A673 (cell line): ENCODE measurements at regions not wholly inside any gene's neighbourhood (a gene's known extent, or its start where the extent isn't known, plus 50 kb on each side); places are given as distances from the start of the nearest gene placed in this dataset.

Source experiments
- BruUV-seq: library from RNA; stranded (reverse); fragments of 400-500 nt; replicated peaks from 2 replicates; lab custom pipeline; 2021; lab: Mats Ljungman, UMichigan
- CTCF ChIA-PET: fragments of 300-600 bp; sonication (Branson Sonifier 250); formaldehyde crosslinking; loops from one replicate; lab custom pipeline; 2022; ENCODE audit warnings: antibody characterized with exemption; lab: Charles Lee
- POLR2A ChIA-PET: fragments of 300-600 bp; sonication (Branson Sonifier 250); formaldehyde crosslinking; loops from one replicate; lab custom pipeline; 2022; ENCODE audit warnings: antibody characterized with exemption; ENCODE audit not compliant: low non-redundant PET; lab: Charles Lee
- DNase-seq: peaks from one replicate; pipeline ENCODE4 v3.0.0-alpha.2; 2015; ENCODE audit warnings: low spot score
- H3K27ac ChIP-seq: fragments of 200-600 bp; sonication (generic); 2 replicates; pipeline ENCODE4 v1.5.1; 2016; ENCODE audit warnings: mixed run types, low read depth, mild to moderate bottlenecking, mixed read lengths, antibody characterized with exemption, low read length; ENCODE audit not compliant: poor library complexity, severe bottlenecking
- H3K27me3 ChIP-seq: fragments of 200-600 bp; sonication (generic); replicated peaks from 2 replicates; pipeline ENCODE4 v1.6.1; 2017; ENCODE audit warnings: mixed run types, low read depth, mild to moderate bottlenecking, mixed read lengths, antibody characterized with exemption, low read length; ENCODE audit not compliant: insufficient read depth, poor library complexity
- H3K36me3 ChIP-seq: fragments of 200-600 bp; sonication (generic); 2 replicates; pipeline ENCODE4 v1.6.1; 2016; ENCODE audit warnings: mixed run types, mild to moderate bottlenecking, mixed read lengths, antibody characterized with exemption, low read length; ENCODE audit not compliant: insufficient read depth, poor library complexity, severe bottlenecking
- H3K4me1 ChIP-seq: fragments of 200-600 bp; sonication (generic); 2 replicates; pipeline ENCODE4 v1.6.1; 2017; ENCODE audit warnings: mixed run types, mild to moderate bottlenecking, mixed read lengths, antibody characterized with exemption, low read length; ENCODE audit not compliant: insufficient read depth, poor library complexity, severe bottlenecking
- H3K4me3 ChIP-seq: fragments of 200-600 bp; sonication (generic); 2 replicates; pipeline ENCODE4 v1.5.1; 2016; ENCODE audit warnings: low read depth, mixed run types, mild to moderate bottlenecking, mixed read lengths, low read length; ENCODE audit not compliant: poor library complexity, severe bottlenecking
- H3K9me3 ChIP-seq: fragments of 200-600 bp; sonication (generic); 2 replicates; pipeline ENCODE4 v1.6.1; 2016; ENCODE audit warnings: mixed run types, low read depth, mild to moderate bottlenecking, mixed read lengths, antibody characterized with exemption, low read length; ENCODE audit not compliant: poor library complexity, severe bottlenecking
- EZH2 ChIP-seq: fragments of 200-600 bp; sonication (generic); IDR thresholded peaks from 2 replicates; pipeline ENCODE4 v1.6.1; 2017; ENCODE audit warnings: borderline replicate concordance, low read depth, mild to moderate bottlenecking, mixed read lengths, antibody characterized with exemption, low read length; ENCODE audit not compliant: poor library complexity, severe bottlenecking
- intact Hi-C: fragments of 100-400 bp; cut with micrococcal nuclease; formaldehyde crosslinking; loops from one replicate; pipeline ENCODE4 v1.10.0; 2022; ENCODE audit not compliant: unreplicated experiment
- TF ChIP-seq, protein P1 (sequence below): fragments of 300-800, 200-600 bp; sonication (generic); conservative IDR thresholded peaks from 2 replicates; pipeline ENCODE4 v1.5.1; 2017; ENCODE audit warnings: low read depth, mild to moderate bottlenecking, antibody characterized with exemption, low read length, moderate library complexity, mixed read lengths

DNA sequence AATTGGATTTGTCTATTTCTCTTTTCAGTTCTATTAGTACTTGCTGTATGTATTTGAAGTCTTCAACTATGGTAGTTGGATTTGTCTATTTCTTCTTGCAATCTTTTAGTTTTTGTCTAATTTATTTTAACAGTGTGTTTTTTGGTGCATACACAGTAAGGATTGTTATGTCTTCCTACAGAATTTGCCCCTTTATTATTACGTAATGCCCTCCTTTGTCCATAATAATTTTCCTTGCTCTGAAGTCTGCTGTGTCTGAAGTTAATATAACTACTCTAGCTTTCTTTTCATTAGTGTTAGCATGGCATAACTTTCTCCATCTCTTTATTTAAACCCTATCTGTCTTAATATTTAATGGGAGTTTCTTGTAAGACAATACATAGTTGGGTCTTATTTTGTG lies 105.1 kb upstream of the STT3B start:
- no TSS peak for BruUV-seq
- H3K4me1 ChIP-seq, result no peaks in the 10 kb centered on the region
- no peak for TF ChIP-seq EZH2
- TF ChIP-seq, protein P1, sequence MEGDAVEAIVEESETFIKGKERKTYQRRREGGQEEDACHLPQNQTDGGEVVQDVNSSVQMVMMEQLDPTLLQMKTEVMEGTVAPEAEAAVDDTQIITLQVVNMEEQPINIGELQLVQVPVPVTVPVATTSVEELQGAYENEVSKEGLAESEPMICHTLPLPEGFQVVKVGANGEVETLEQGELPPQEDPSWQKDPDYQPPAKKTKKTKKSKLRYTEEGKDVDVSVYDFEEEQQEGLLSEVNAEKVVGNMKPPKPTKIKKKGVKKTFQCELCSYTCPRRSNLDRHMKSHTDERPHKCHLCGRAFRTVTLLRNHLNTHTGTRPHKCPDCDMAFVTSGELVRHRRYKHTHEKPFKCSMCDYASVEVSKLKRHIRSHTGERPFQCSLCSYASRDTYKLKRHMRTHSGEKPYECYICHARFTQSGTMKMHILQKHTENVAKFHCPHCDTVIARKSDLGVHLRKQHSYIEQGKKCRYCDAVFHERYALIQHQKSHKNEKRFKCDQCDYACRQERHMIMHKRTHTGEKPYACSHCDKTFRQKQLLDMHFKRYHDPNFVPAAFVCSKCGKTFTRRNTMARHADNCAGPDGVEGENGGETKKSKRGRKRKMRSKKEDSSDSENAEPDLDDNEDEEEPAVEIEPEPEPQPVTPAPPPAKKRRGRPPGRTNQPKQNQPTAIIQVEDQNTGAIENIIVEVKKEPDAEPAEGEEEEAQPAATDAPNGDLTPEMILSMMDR, result no peak
- H3K27me3 ChIP-seq, result no peaks in the 10 kb centered on the region
- CTCF ChIA-PET, result no interaction called here
- H3K36me3 ChIP-seq, result no peaks in the 10 kb centered on the region
- no peak overlapping the region for H3K27ac ChIP-seq
- H3K9me3 ChIP-seq, result no peaks in the 10 kb centered on the region
- intact Hi-C loops, result no loop called here
- POLR2A ChIA-PET, result interaction anchor here (0.6 kb wide), 1 partner anchor 20 kb away, joined by 5 read pairs; no protein-coding TSS in a partner anchor
- H3K4me3 ChIP-seq, result no peak overlapping the region
- DNase-seq, result no peak

DNA sequence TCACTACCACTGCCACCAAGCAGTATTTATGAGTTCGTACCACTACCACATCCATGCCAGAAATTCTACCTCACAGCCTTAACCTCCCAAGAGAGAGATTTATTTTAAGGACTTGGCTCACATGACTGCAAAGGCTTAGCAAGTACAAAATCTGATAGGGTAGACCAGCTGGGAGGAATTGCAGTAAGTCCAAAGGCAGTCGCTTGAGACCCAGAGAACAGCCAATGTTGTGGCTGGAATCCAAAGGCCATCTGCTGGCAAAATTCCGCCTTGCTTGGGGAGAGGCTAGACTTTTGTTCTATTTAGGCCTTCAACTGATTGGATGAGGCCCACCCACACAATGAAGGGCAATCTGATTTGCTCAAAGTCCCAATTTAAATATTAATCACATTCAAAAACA lies 101.4 kb upstream of the STT3B start:
- no peaks in the 10 kb centered on the region for H3K27me3 ChIP-seq
- H3K4me3 ChIP-seq, result no peak overlapping the region
- no peak overlapping the region for H3K27ac ChIP-seq
- no peak for DNase-seq
- TF ChIP-seq, protein P1, result no peak
- no peak for TF ChIP-seq EZH2
- peaks cover under 1% of the 10 kb centered on the region for H3K9me3 ChIP-seq
- BruUV-seq, result no TSS peak
- no peaks in the 10 kb centered on the region for H3K4me1 ChIP-seq
- no peaks in the 10 kb centered on the region for H3K36me3 ChIP-seq
- intact Hi-C loops, result loop anchor here (10.0 kb wide), 1 partner anchor 657 kb away; no protein-coding TSS in a partner anchor
- POLR2A ChIA-PET, result no interaction called here
- CTCF ChIA-PET, result no interaction called here

DNA sequence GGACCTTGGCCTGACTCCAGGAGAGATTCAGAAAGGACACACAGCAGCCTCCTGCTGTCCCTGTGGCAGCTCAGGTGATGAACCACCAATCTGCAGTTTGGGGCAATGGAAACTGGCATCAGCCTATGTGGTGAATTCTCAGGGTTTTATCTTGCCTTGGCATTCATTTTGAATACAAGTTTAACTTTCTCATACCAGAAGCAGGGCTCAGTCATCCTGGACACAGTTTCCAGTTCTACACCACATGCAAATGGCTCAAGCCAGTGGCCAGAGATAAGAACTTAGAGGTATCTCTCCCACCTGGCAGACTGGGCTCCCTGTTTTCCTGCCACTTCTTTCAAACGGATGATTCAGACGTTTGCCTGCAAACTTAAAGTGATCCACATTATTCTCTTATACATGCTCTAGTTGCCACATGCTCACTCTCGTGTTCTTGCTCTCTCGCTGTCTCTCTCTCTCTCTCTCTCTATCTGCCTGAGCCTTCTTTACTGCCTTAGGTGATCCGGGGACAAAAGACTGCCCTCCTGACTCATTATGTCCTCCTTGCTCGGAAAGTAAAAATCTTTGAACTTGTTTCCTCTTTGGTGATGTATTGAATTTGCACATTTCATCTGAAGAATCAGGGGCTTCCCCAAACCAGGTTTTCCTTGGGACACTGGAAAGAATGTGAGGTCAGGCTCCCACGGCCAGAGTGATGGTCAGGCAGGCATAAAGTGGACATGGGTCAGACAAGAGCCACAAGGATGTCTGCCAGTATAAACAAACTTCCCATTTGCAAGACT lies 99.6 kb upstream of the STT3B start:
- intact Hi-C loops, result loop anchor here (10.0 kb wide), 1 partner anchor 658 kb away; no protein-coding TSS in a partner anchor
- Histone ChIP-seq H3K36me3 (no peaks in the 10 kb centered on the region), H3K27me3 (no peaks in the 10 kb centered on the region), H3K27ac (no peak overlapping the region), H3K4me1 (no peaks in the 10 kb centered on the region), H3K9me3 (peaks cover 12% of the 10 kb centered on the region), H3K4me3 (no peak overlapping the region)
- no TSS peak for BruUV-seq
- CTCF ChIA-PET, result no interaction called here
- no peak for DNase-seq
- POLR2A ChIA-PET, result no interaction called here
- TF ChIP-seq, protein P1, result no peak
- TF ChIP-seq EZH2, result no peak
